GM19328 (cell line): ENCODE measurements at regions not wholly inside any gene's neighbourhood (a gene's known extent, or its start where the extent isn't known, plus 50 kb on each side); places are given as distances from the start of the nearest gene placed in this dataset.
"Not testable (repeated sequence)": the region's sequence is repeated elsewhere in the genome, so short reads cannot be mapped to it uniquely, and the experiment has no call there.

Experiments
- ATAC-seq: cut with Tn5 transposase; IDR thresholded peaks from one replicate; pipeline ENCODE4 v1.9.1; 2021; ENCODE audit warnings: mild to moderate bottlenecking, moderate library complexity; ENCODE audit not compliant: unreplicated experiment

GRCh38 chr10:57621466-57621865 is 646.2 kb downstream of the IPMK start:
- no peak for ATAC-seq

GRCh38 chr10:57605948-57606485 is 661.7 kb downstream of the IPMK start:
- no peak for ATAC-seq

- no peak for ATAC-seq
Observed at GRCh38 chr10:57599440-57599839, 668.3 kb downstream of the IPMK start.

- no peak for ATAC-seq
Observed at GRCh38 chr10:57593983-57594573, 673.6 kb downstream of the IPMK start.

GRCh38 chr10:57579926-57580325 is 687.8 kb downstream of the IPMK start:
- no peak for ATAC-seq

- ATAC-seq: no peak
Observed at GRCh38 chr10:57562211-57562610, 705.5 kb downstream of the IPMK start.

GRCh38 chr10:57551774-57552173 is 715.9 kb downstream of the IPMK start:
- not testable (repeated sequence) for ATAC-seq

- no peak for ATAC-seq
Observed at GRCh38 chr10:57535306-57535705, 732.4 kb downstream of the IPMK start.

- ATAC-seq: no peak
Observed at GRCh38 chr10:57513637-57514036, 754.1 kb downstream of the IPMK start.

- no peak for ATAC-seq
Observed at GRCh38 chr10:57507788-57508187, 759.9 kb downstream of the IPMK start.

GRCh38 chr10:57506414-57507094 is 761.1 kb downstream of the IPMK start:
- ATAC-seq: no peak

- ATAC-seq: no peak
Observed at GRCh38 chr10:57494486-57494885, 773.2 kb downstream of the IPMK start.

GRCh38 chr10:57482259-57482658 is 785.4 kb downstream of the IPMK start:
- no peak for ATAC-seq

- no peak for ATAC-seq
Observed at GRCh38 chr10:57472823-57473619, 794.7 kb downstream of the IPMK start.

GRCh38 chr10:57468894-57469432 is 798.7 kb downstream of the IPMK start:
- ATAC-seq: no peak

GRCh38 chr10:57465155-57465554 is 802.5 kb downstream of the IPMK start:
- ATAC-seq: no peak

- no peak for ATAC-seq
Observed at GRCh38 chr10:57460540-57460939, 807.2 kb downstream of the IPMK start.

- no peak for ATAC-seq
Observed at GRCh38 chr10:57457972-57458512, 809.7 kb downstream of the IPMK start.

GRCh38 chr10:57430376-57430775 is 837.3 kb downstream of the IPMK start:
- ATAC-seq: no peak

- ATAC-seq: no peak
Observed at GRCh38 chr10:57420881-57421280, 846.8 kb downstream of the IPMK start.

GRCh38 chr10:57418476-57418875 is 849.2 kb downstream of the IPMK start:
- no peak for ATAC-seq
